Gastroesophageal sphincter (tissue), 4 donors: ENCODE measurements at regions not wholly inside any gene's neighbourhood (a gene's known extent, or its start where the extent isn't known, plus 50 kb on each side); places are given as distances from the start of the nearest gene placed in this dataset.

Experiments
- ATAC-seq: fragments of 150-250 bp; one replicate; pipeline ENCODE4 v1.9.1; 2016; ENCODE audit warnings: mild to moderate bottlenecking, moderate library complexity
- H3K27ac ChIP-seq, 4 donors: fragments of 200-600 bp; sonication (generic) in 3 of 4; 1 replicate in 3 of 4; 2 replicates in 1 of 4; pipeline ENCODE4 v1.5.1; 2016 to 2019
- H3K27me3 ChIP-seq: fragments of 200-600 bp; sonication (generic); one replicate; pipeline ENCODE4 v1.5.1; 2019
- H3K36me3 ChIP-seq, 2 donors: fragments of 200-600 bp; sonication (generic); one replicate each; pipeline ENCODE4 v1.5.1; 2019; ENCODE audit warnings: control low read depth in 1 of 2
- H3K4me1 ChIP-seq, 3 donors: fragments of 200-600 bp; sonication (generic); 1 replicate in 2 of 3; 2 replicates in 1 of 3; pipeline ENCODE4 v1.5.1; 2016 to 2019; ENCODE audit warnings: control low read depth in 2 of 3
- H3K4me3 ChIP-seq, 2 donors: fragments of 200-600 bp; sonication (generic); one replicate each; pipeline ENCODE4 v1.5.1; 2019; ENCODE audit warnings: mild to moderate bottlenecking in 1 of 2, moderate library complexity in 1 of 2
- H3K9me3 ChIP-seq, 3 donors: fragments of 200-600 bp; sonication (generic); one replicate each; pipeline ENCODE4 v1.5.1; 2017 to 2019; ENCODE audit warnings: control low read depth in 2 of 3
- CTCF ChIP-seq, 4 experiments: fragments of 200-600 bp in 2 of 4; fragments of 450-650 bp in 2 of 4; sonication (generic) in 1 of 4; IDR thresholded peaks; one replicate each; pipeline ENCODE4 v1.5.1; 2017 to 2019; ENCODE audit warnings: antibody characterized with exemption in 4 of 4, mild to moderate bottlenecking in 2 of 4, moderate library complexity in 2 of 4
- EP300 ChIP-seq: sonication (generic); formaldehyde crosslinking; IDR thresholded peaks from one replicate; pipeline ENCODE4 v1.6.1; 2017; ENCODE audit warnings: antibody characterized with exemption, mild to moderate bottlenecking
- POLR2A ChIP-seq, 2 donors: fragments of 450-650 bp; IDR thresholded peaks; one replicate each; pipeline ENCODE4 v1.6.1; 2017; ENCODE audit warnings: antibody characterized with exemption in 2 of 2, mild to moderate bottlenecking in 2 of 2, moderate library complexity in 1 of 2
- POLR2AphosphoS5 ChIP-seq: sonication (generic); formaldehyde crosslinking; IDR thresholded peaks from one replicate; pipeline ENCODE4 v1.6.1; 2017; ENCODE audit warnings: antibody characterized with exemption
- WGBS, 2 donors: methylation state at CpG; one replicate each; pipeline ENCODE4 v1.1.5; 2018; ENCODE audit warnings: low coverage in 1 of 2; 5-methylcytosine and 5-hydroxymethylcytosine counted together

GRCh38 chr6:15143540-15143939 lies 102.3 kb upstream of the JARID2 start:
- WGBS, 2 donors = 74 to 82% methylated on average over 3 of the region's 3 CpGs
- Histone ChIP-seq H3K9me3 (no peaks in the 10 kb centered on the region), H3K4me1 (peaks cover 0 to 10% (median 0%) of the 10 kb centered on the region in 3 donors), H3K27me3 (no peaks in the 10 kb centered on the region), H3K27ac (no peak overlapping the region), H3K4me3 (no peak overlapping the region), H3K36me3 (no peaks in the 10 kb centered on the region)
- no peak for TF ChIP-seq POLR2A (IDR thresholded peaks at IDR 0.05)
- TF ChIP-seq POLR2AphosphoS5 = no peak
- no peak for TF ChIP-seq EP300
- no peak for TF ChIP-seq CTCF (IDR thresholded peaks at IDR 0.05)
- ATAC-seq = no peak

- TF ChIP-seq POLR2AphosphoS5 (no peak), POLR2A (IDR thresholded peaks at IDR 0.05) (no peak), EP300 (no peak), CTCF (IDR thresholded peaks at IDR 0.05) (no peak)
- no peaks in the 10 kb centered on the region for H3K9me3 ChIP-seq
Observed at GRCh38 chr6:15145821-15146220, 100.0 kb upstream of the JARID2 start.

GRCh38 chr6:15147827-15148226 lies 98.0 kb upstream of the JARID2 start:
- Histone ChIP-seq H3K4me3 (no peak overlapping the region), H3K27me3 (no peaks in the 10 kb centered on the region), H3K4me1 (peaks cover 0 to 13% (median 0%) of the 10 kb centered on the region in 3 donors), H3K36me3 (no peaks in the 10 kb centered on the region), H3K9me3 (no peaks in the 10 kb centered on the region), H3K27ac (no peak overlapping the region)
- WGBS, 2 donors = 61 to 83% methylated on average over 4 to 5 of the region's 5 CpGs
- TF ChIP-seq POLR2A (IDR thresholded peaks at IDR 0.05) (no peak), EP300 (no peak), POLR2AphosphoS5 (no peak), CTCF (IDR thresholded peaks at IDR 0.05) (no peak)
- no peak for ATAC-seq

More at GRCh38 chr6:15145821-15146220, 100.0 kb upstream of the JARID2 start:
- Histone ChIP-seq H3K27me3 (no peaks in the 10 kb centered on the region), H3K27ac (no peak overlapping the region), H3K36me3 (no peaks in the 10 kb centered on the region), H3K4me3 (no peak overlapping the region), H3K4me1 (peaks cover 0 to 13% (median 0%) of the 10 kb centered on the region in 3 donors)
- ATAC-seq = no peak

- Histone ChIP-seq H3K27ac (peak overlapping the region in 1 of 4 donors; percentile 19), H3K36me3 (no peaks in the 10 kb centered on the region), H3K4me1 (peaks cover 0 to 13% (median 0%) of the 10 kb centered on the region in 3 donors), H3K4me3 (no peak overlapping the region), H3K9me3 (no peaks in the 10 kb centered on the region), H3K27me3 (no peaks in the 10 kb centered on the region)
- ATAC-seq = no peak
- TF ChIP-seq CTCF (IDR thresholded peaks at IDR 0.05) (no peak), POLR2AphosphoS5 (no peak), POLR2A (IDR thresholded peaks at IDR 0.05) (no peak)
- 37 to 63% methylated on average over 4 to 6 of the region's 8 CpGs for WGBS, 2 donors
Observed at GRCh38 chr6:15148356-15148946, 97.4 kb upstream of the JARID2 start.

- WGBS, 2 donors = 93 to 100% methylated on average over 1 to 2 of the region's 2 CpGs
- H3K4me1 ChIP-seq = peaks cover 0 to 13% (median 0%) of the 10 kb centered on the region in 3 donors
Observed at GRCh38 chr6:15150207-15150606, 95.7 kb upstream of the JARID2 start.

More at GRCh38 chr6:15150207-15150606, 95.7 kb upstream of the JARID2 start:
- Histone ChIP-seq H3K9me3 (no peaks in the 10 kb centered on the region), H3K27ac (no peak overlapping the region), H3K27me3 (no peaks in the 10 kb centered on the region), H3K4me3 (no peak overlapping the region), H3K36me3 (no peaks in the 10 kb centered on the region)
- no peak for TF ChIP-seq POLR2A (IDR thresholded peaks at IDR 0.05)
- no peak for TF ChIP-seq POLR2AphosphoS5
- no peak for TF ChIP-seq CTCF (IDR thresholded peaks at IDR 0.05)
- TF ChIP-seq EP300 = no peak
- ATAC-seq = no peak
